ENCODE measurements at regions not wholly inside any gene's neighbourhood (a gene's known extent, or its start where the extent isn't known, plus 50 kb on each side); places are given as distances from the start of the nearest gene placed in this dataset.

DNA sequence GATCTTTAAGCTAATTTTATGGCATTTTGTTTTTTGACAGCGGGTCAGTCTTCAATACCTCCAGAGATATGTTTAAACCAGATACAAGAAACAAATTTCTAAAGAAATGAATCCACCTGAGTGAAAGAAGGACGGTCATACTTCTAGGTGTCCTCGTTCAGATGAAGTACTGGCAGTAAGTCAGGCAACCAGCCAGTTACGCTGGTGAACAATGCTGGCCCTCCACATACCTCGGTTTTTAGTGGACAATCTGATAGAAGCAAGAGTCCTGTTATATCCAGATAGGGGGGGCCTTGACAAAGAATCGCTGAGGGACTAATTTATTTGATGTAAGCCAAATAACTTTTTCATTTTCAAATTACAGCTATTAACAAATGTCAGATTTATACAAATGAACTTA is 266.4 kb upstream of the KLF14 start:
- no peak for DNase-seq

DNA sequence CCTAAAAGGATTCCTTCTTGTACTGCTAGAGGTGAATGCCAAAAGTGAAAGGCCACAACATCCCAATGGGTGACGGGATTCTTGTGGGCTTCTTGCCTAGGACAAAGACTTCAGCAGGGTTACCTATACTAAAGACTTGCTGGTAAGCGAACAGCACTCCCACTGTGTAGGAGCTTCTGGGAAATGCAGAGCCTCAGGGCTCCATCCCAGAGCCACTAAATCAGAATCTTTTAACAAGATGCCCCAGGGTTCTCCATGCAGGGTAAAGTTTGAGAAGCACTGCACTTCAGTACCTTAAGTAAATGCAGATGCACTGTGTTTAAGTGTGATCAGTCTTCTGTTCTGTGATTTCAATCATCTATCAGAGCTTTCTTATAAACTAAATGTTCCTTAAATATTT is 266.9 kb upstream of the KLF14 start:
- DNase-seq = no peak

DNA sequence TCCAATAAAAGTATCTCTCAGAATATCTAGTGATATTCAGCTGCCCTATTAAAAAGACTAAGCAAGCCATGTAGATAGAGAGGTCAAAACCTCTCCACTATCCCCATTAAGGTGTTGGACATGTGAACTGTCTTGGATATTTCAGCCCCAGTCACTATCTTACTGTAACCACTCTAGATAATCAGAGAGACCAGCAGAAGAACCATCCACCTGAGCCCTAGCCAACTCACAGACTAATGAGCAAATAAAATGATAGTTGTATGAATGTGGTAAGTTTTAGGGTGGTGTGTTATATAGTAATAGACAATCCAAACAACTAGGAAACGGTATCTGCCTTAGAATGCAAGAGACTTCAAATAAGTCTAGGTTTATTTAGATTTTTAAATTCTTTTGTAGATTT is 268.6 kb upstream of the KLF14 start:
- no peak for DNase-seq

DNA sequence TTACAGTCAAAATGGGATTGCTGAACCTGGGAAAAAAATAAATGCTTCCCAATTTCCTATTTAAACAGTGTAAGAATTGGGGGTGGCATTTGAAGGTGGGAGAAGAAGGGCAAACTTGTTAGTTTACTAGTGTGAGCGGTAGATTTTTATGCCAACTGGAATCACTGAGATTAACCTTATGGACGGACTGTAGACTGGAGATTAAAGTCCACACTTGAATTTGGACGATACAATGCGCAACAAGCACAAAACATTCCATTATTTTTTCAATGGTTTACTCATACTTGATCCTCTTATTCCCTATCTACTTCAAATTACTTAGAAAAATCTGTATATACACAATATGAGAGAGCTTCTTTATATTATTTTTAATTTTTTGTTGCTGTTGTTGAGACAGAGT is 269.6 kb upstream of the KLF14 start:
- no peak for DNase-seq

DNA sequence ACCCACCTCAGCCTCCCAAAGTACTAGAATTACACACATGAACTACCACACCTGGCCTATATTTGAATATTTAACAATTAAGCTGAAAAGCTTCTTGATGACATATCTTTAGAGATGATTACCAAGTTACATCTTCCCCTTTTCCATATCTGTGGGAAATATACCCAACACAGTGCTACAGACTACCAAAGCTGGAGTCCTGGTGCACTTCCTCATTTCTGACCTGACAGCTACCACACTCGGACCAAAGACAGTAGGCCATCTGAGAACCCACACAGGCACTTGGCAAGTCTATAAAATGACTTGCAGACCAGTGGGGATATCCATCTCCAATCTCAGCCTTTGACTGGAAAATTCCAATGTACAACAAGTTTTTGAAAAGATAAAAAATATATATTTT is 270.4 kb upstream of the KLF14 start:
- DNase-seq = no peak

DNA sequence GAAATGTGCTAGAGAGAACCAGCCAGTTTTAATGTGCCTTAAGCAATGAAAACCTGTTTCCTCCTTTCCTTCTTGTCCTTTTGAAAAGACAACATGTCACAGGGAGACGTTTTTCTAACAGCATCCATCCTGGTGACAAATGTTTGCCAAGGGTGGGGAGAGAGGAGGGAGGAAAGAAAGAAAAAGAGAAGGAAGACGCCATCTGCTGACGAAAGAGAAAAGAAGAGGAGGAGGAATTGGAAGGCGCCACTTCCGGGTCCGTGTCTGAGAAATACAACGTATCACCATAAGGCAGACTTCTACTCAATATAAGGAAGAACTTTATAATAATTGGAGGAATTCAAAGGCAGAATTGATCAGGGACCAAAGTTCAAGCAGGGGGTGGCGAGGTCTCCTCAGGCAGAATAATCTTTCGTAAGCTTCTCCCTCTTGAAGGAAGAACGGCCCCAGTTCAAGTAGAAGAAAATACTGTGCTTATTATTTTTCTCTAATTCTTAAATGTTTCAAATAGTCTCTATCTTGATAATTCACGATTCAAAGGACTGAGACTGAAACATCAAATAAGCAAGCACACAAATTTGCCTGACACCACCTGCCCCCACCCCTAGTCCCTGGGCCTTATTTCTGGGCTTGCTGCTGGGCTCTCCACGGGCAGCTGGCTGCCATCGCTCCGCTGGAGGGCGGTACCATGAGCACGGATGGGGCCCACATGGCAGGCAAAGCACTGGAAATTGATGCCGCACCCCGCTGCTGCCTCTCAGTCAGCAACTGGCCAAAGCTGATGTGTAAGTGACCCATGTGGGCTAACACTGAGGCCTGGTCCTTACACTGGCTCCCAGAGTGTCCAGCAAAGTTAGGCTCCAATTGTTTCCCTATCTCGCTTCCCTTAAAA is 273.7 kb upstream of the KLF14 start:
- no peak for DNase-seq

DNA sequence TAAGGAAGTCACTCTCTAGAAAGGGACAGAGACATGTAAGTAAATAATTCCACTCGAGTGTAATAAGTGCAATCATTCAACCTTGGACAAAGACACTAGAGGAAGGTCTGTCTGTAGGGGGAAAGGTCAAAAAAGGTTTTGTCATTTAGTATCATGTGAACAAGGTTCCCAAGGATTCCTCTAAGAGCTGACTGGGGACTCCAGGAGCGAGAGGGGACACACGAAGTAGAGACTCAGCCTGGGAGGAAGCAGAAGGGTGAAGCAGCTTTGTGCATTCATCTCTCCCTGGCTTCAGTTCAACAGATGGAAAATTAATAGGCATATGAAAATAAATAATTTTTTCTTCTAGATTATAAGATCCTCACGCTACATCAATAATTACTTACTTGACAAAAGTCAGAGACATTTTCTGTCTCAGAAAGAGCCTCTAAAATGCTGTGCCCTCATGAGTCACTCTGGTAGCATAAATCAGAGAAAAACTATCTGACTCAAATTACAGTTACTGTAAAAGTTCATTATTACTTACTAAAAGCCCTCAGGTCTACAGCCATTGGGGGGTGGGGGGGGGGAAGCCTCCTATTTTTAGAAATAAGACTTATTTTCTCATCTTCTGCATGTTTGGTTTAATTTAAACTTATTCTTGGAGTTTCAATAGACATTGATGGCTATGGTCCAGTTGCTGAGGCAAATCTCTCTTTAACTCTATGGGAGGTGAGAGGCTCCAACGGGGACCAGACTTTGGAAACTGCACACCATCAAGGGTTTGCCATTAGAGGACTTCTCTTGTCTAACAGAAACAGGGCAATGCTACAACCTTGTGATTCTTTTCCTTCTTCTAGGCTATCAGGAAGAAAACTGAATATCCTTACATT is 275.1 kb upstream of the KLF14 start:
- no peak for DNase-seq

DNA sequence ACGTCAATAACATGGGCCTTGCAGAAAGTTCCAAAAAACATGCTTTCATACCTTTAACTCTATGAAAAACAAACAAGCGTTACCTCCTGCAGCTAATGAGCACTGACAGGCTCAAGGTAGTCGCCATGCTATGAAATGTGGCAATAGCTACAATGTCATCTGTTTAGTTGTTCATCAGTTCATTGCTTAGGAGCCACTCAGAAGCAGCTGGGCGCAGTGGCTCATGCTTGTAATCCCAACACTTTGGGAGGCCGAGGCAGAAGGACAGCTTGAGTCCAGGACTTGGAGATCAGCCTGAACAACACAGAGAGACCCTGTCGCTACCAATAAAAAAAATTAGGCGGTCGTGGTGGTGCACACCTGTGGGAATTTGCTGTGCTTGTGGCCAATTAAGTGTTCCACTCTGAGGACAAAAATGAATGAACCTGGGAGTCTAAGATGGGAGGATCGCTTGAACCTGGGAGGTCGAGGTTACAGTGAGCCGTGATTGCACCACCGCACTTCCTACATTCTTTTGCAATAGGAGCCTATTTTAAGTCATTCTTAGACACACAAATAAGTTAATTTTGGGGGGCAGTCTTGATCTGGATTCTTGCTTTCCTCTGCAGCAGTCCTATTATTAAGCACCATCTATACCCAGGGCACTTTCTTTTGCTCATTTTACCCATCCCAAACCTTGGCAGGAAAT is 276.2 kb upstream of the KLF14 start:
- no peak for DNase-seq

DNA sequence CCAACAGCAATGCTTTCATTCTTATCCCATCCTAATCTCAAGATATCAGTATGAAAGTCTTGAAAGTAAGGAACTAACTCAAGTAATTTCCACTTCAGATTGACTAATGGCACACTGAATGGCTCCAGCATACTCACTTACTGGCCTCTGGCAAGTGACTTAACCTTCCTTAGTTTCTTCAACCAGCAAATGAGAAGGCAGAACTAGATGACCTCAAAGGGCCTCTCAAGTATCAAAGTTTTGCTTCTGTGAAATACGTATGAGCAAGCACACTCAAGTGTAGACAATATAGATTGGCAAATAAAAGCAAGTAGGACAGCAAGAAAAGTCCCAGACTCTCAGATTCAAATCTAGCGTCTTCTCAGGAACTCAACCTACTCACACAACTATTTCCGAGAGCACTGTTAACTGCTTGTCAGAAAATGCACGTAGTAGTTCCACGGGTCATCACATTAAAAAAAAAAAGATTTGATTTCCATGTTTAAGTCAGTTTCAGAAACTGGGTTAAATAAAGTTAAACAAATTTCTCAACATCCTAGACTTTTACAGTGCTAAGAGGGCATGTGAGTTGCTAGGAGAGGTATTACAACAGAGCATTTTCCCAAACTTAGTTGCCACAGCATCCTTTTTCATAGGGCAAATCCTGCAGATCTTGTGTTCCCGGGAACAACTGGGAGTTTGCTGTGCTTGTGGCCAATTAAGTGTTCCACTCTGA is 276.9 kb upstream of the KLF14 start:
- no peak for DNase-seq

DNA sequence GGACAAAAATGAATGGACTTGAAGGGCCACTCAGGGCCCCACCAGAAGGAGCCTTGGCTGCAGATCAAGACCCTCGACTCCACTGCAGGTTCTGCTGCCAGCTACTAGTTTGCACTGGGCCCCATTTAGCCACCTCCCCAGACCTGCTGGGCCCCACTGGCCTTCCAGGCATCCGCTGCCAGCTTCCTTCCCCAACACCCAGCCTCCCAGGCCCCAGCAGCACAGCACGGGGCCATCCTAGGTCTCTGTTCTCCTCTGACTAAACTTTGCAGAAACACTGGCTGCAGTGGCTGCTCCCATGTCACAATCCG is 277.4 kb upstream of the KLF14 start:
- no peak for DNase-seq

DNA sequence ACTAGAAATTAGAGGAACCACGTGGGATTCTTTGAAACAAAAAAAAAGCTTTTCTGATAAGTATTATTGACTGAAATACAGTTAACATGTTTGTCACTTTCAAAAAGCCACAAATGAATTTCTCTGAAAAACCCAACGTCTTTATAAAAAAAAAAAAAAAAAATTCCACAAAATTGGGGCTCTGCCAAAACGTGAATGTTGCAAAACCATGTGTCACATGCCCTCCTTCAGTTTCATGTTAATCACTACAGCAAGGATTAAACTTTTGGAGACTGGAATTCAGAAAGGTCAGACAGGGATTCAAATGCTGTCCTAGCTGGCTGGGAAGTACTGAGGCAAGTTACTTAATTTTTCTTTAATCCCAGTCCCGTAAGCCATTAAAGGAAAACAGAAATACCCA is 278.0 kb upstream of the KLF14 start:
- no peak for DNase-seq

DNA sequence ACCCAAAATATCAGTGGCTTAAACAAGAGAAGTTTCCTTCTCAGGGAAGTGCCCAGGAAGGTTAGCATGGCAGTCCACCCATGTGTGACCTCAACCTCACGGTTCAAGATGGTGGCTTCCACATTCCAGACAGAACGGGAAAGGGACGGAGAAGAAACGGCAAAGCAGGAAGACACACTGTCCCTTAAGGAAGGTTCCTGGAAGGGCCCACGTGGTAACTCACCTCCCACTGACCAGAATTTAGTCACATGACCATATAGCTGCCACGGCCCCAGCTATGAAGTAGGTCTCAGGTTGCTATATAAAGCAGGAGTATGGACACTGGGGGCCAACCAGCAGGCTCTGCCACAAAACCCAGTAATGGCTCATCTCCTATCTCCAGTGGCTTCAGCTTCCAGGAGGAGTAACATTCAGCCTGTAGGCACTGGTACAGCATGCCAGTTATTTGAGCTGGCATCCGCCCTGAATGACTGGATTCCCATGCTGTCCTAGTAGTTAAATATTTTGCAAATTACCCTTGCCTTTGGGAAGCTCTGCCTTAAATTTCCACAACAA is 278.5 kb upstream of the KLF14 start:
- no peak for DNase-seq

DNA sequence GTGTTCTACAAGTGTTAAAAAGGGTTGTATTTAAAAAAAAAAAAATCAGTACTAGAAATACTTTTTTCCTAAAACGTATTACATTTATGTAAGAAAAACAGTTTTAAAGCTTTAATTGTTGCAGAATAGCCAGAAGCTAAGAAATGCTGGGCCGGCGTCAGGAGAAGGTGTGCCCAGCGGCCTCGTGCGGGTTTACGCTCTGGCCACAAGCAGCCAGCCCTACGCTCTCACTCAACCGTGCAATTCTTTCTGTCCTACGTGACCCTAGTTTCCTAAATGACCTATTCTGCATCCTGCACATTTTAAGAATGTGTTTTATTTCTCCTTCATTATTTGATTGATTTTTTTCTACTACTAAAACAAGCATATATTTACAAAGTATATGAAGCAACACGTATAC is 279.7 kb upstream of the KLF14 start:
- no peak for DNase-seq

DNA sequence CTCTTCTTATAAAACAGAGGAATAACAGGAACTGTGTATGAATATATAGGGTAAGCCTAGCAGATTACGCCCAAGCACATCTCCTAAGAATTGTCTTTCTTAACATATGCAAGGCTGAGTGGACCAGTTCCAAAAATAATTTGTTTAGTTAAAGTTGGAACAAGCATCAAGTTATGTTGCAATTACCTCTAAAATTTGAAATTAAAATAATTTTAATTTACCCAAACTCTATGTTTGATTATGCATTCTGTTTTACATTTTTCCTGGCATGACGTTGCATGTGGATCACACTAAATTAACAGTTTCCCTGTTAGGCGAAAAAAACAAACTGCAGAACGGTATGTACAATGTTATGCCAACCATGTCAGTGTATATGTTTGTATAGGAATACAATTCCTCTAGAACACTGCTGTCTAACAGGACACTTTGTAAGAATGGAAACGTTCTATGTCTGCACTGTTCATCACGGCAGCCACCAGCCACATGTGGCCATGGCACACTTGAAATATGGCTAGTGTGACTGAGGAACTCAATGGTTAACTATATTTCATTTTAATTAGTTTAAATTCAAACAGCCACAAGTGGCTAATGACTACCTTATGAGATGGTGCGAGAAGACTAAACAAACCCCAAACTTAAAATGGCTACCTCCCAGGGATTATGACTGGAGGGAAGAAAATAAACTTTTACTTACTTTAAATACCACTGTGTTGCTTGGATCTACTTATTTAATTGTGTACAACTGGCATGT is 281.1 kb upstream of the KLF14 start:
- no peak for DNase-seq

DNA sequence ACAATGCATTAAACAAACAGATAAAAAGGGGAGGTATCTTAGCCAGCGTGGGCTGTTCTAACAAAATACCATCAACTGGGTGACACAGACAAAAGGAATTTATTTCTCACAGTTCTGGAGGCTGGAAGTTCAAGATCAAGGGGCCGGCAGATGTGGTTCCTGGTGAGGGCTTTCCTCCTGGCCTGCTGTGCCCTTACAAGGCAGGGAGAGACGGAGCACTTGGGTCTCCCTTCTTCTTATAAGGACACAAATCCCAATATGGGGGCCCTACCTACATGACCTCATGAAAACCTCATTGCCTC is 281.6 kb upstream of the KLF14 start:
- DNase-seq = no peak

DNA sequence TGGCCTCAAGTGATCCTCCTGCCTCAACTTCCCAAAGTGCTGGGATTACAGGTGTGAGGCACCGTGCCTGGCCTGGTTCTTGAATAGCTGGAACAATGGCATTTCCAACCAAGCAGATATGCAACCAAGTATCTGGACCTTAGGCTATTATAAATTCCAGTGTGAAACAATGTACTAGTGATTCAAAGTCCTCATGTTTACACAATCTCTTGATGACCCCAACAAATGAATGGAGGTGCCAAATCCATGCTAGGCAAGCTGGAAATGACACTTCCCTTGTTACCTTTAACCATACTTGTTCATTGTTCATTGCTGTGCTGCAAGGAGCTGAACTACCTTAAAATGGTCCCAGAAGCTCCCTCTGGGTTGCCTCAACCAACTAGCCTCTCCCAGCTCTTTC is 282.2 kb upstream of the KLF14 start:
- no peak for DNase-seq

DNA sequence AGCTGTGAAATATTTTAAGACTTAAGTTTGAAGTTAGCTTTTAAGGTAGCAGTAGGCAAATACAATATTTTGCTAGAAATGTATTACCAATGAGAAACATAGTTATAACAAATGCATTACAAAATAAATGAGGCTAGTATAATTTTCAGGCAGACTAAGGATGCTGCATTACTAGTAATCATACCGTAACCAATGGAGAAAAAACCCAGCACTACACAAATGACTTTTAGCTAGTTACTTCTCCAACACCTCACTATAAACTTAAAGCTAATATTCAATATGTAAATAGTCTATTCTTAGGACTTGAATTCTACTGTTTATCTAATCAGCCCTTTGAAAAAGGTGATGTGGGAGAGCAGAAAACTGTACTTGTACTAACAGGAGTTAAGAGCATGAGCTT is 285.3 kb upstream of the KLF14 start:
- no peak for DNase-seq

DNA sequence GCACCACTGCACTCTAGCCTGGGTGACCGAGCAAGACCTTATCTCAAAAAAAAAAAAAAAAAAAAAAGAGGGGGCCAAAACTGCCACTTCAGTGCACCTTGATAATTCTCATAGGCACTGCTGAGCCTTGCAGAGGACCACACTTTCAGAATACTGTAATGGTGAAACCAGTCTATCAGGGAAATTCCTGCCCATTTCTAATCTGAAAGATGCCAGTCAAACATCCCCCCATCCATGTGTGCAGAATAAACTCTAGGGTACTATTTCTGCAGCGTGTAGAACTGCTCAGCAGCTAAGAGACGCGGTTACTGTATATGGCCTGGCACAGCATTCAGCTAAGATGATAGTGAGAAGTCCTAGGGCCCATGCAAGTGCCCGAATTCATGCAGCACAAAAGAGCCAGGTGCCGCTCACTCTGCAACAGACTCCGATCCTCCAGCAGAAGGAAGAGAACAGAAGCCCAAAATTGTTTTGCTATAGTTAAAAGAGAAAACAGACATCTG is 286.8 kb upstream of the KLF14 start:
- no peak for DNase-seq

DNA sequence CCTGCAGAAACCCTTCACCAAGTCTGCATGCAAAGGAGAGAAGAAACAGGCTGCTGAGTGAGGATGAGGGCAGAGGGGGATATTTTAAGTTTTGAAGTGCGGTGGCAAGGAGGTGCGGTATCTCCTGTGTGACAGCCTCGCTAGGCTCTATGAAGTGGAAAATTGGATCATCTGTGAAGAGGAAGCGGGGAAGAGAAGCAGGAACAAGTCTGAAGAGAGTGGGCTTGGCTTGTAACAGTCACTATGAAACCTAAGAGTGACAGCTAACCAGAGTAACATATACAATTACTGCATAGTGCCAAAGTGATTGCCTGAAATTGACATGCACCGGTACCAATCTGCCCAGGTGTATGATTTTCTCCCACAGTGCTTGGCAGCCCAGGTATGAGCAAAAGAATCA is 287.5 kb upstream of the KLF14 start:
- no peak for DNase-seq

DNA sequence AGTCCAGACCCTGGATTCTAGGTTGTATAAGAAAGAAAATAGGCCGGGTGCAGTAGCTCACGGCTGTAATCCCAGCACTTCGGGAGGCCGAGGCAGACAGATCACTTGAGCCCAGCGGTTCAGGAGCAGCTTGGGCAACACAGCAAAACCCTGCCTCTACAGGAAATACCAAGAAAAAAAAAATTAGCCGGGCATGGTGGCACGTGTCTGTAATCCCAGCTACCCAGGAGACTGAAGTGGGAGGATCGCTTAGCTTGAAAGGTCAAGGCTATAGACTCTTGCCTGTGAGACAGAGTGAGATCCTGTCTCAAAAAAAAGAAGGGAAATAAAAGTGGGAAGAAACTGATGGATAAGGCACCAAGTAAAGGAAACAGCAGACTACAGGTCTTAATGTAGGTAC is 287.9 kb upstream of the KLF14 start:
- no peak for DNase-seq

DNA sequence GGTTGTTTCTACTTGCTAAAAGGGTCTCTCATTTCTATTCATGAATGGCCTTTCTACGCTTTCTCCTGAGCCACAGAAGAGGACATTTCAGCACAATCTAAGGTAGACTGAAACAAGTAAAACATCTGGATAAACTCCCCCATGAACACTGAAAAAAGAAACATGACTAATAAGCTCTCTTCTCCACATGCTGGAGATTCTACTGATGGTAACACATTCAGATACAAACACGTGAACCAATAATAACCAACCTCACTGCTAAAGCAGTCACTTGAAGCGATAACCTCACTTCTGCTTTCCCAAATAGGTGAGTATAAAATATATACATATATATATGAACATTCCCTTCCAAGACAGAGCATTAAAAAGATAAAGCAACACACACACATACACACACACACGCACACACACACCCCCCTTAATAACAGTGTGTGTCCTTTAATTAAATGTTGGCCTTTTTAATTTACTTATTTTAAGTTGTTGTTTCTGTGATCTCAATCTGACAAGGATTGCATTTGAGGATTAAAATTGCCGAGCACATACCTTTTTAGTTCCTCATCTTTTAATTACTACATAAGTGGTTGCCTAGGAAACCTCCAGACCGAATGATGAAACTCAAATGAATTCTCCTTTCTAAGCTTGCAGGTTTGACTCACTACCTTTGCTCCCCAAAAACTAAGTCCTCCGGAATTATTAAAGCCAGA is 292.4 kb upstream of the KLF14 start:
- DNase-seq = no peak

Data from activated gamma-delta T cell treated with Interleukin-2 at 50 U/mL for 16 hours (primary cell).